Endothelial cell of umbilical vein (primary cell): ENCODE measurements at regions not wholly inside any gene's neighbourhood (a gene's known extent, or its start where the extent isn't known, plus 50 kb on each side); places are given as distances from the start of the nearest gene placed in this dataset.

Experiments
- BruUV-seq: library from RNA; stranded (reverse); fragments of 400-500 nt; replicated peaks from 2 replicates; lab custom pipeline; 2021; lab: Mats Ljungman, UMichigan
- CTCF ChIA-PET: fragments of 300-600, 350-600 bp; sonication (Branson Sonifier 250); formaldehyde crosslinking; loops from one replicate; lab custom pipeline; 2021; ENCODE audit warnings: antibody characterized with exemption, inconsistent platforms; lab: Charles Lee
- POLR2A ChIA-PET: fragments of 300-600, 350-600 bp; sonication (Branson Sonifier 250); formaldehyde crosslinking; loops from one replicate; lab custom pipeline; 2021; ENCODE audit warnings: antibody characterized with exemption, inconsistent platforms; lab: Charles Lee
- DNase-seq: peaks from one replicate; pipeline ENCODE4 v3.0.0-alpha.2; 2011; ENCODE audit warnings: low read depth, low spot score
- FAIRE-seq: peaks from 2 replicates; lab custom pipeline; 2011; peaks lifted over from hg19 to GRCh38; lab: Jason Lieb, UNC
- H2AFZ ChIP-seq: 2 replicates; pipeline ENCODE4 v1.6.0; 2012; ENCODE audit warnings: low read depth, low read length, control low read depth, inconsistent platforms
- H3K27ac ChIP-seq: 2 replicates; pipeline ENCODE4 v1.5.1; 2011; ENCODE audit warnings: low read depth, mild to moderate bottlenecking, control low read depth, low read length, moderate library complexity; ENCODE audit not compliant: insufficient read depth
- H3K27me3 ChIP-seq, 2 experiments: 2 replicates each; pipeline versions ENCODE4 v1.6.0 to v1.6.1; 2011; ENCODE audit warnings: low read length in 2 of 2, mixed read lengths in 1 of 2; ENCODE audit not compliant: control insufficient read depth in 2 of 2, insufficient read depth in 2 of 2
- H3K36me3 ChIP-seq, 2 experiments: 2 replicates in 1 of 2; 3 replicates in 1 of 2; pipeline ENCODE4 v1.5.1; 2011; ENCODE audit warnings: low read length in 2 of 2, mild to moderate bottlenecking in 1 of 2, moderate library complexity in 1 of 2; ENCODE audit not compliant: control insufficient read depth in 2 of 2, insufficient read depth in 2 of 2; ENCODE audit errors: extremely low read depth in 1 of 2
- H3K4me1 ChIP-seq: 3 replicates; pipeline ENCODE4 v1.5.1; 2011; ENCODE audit warnings: mild to moderate bottlenecking, low read length; ENCODE audit not compliant: control insufficient read depth, insufficient read depth; ENCODE audit errors: extremely low read depth
- H3K4me2 ChIP-seq: 2 replicates; pipeline ENCODE4 v1.6.1; 2011; ENCODE audit warnings: low read length, control low read depth, mixed read lengths; ENCODE audit not compliant: insufficient read depth
- H3K4me3 ChIP-seq, 3 experiments: fragments of 200-600 bp in 1 of 3; sonication (generic), shearing (Covaris generic) in 1 of 3; replicated peaks in 1 of 3; 2 replicates each; pipeline ENCODE4 v1.5.1; 2011 to 2016; ENCODE audit warnings: control low read depth in 3 of 3, low read length in 3 of 3, mild to moderate bottlenecking in 2 of 3, inconsistent platforms in 1 of 3, low read depth in 1 of 3, moderate library complexity in 1 of 3; ENCODE audit not compliant: insufficient read depth in 1 of 3
- H3K79me2 ChIP-seq: 2 replicates; pipeline ENCODE4 v1.6.0; 2012; ENCODE audit warnings: low read length, inconsistent platforms; ENCODE audit not compliant: control insufficient read depth, insufficient read depth
- H3K9ac ChIP-seq: replicated peaks from 2 replicates; pipeline ENCODE3; 2011; ENCODE audit warnings: low read length, control low read depth; ENCODE audit not compliant: insufficient read depth; ENCODE audit errors: extremely low read depth
- H3K9me1 ChIP-seq: replicated peaks from 3 replicates; pipeline ENCODE4 v1.6.0; 2011; ENCODE audit warnings: mild to moderate bottlenecking, low read length; ENCODE audit not compliant: control insufficient read depth, insufficient read depth; ENCODE audit errors: extremely low read depth
- H3K9me3 ChIP-seq: replicated peaks from 2 replicates; pipeline ENCODE4 v1.5.1; 2012; ENCODE audit warnings: low read length, inconsistent platforms; ENCODE audit not compliant: control insufficient read depth, insufficient read depth
- H4K20me1 ChIP-seq: replicated peaks from 2 replicates; pipeline ENCODE3; 2011; ENCODE audit warnings: mild to moderate bottlenecking, low read length; ENCODE audit not compliant: control insufficient read depth, insufficient read depth; ENCODE audit errors: extremely low read depth
- CTCF ChIP-seq, 2 donors: IDR thresholded peaks; 1 replicate in 1 of 2; 2 replicates in 1 of 2; pipeline ENCODE4 v1.5.1; 2011; ENCODE audit warnings: low read length in 2 of 2, mild to moderate bottlenecking in 2 of 2, moderate library complexity in 2 of 2, control low read depth in 1 of 2, inconsistent platforms in 1 of 2, low read depth in 1 of 2; ENCODE audit not compliant: insufficient read depth in 1 of 2; ENCODE audit errors: extremely low read depth in 1 of 2
- EZH2 ChIP-seq: IDR thresholded peaks from 2 replicates; pipeline ENCODE4 v1.6.1; 2012; ENCODE audit warnings: borderline replicate concordance, low read depth, mild to moderate bottlenecking, moderate library complexity, low read length, inconsistent platforms; ENCODE audit not compliant: severe bottlenecking
- FOS ChIP-seq: IDR thresholded peaks from 2 replicates; pipeline ENCODE4 v1.6.1; 2011; ENCODE audit warnings: mild to moderate bottlenecking, low read length, moderate library complexity, borderline replicate concordance; ENCODE audit not compliant: insufficient read depth
- GATA2 ChIP-seq: IDR thresholded peaks from 2 replicates; pipeline ENCODE4 v1.7.0; 2011; ENCODE audit warnings: low read depth, mild to moderate bottlenecking, moderate library complexity, mixed read lengths, low read length; ENCODE audit not compliant: insufficient read length, insufficient read depth
- JUN ChIP-seq: IDR thresholded peaks from 2 replicates; pipeline ENCODE4 v1.6.1; 2011; ENCODE audit warnings: borderline replicate concordance, low read depth; ENCODE audit not compliant: insufficient read length, insufficient read depth
- MAX ChIP-seq: IDR thresholded peaks from 2 replicates; pipeline ENCODE4 v1.6.1; 2011; ENCODE audit not compliant: insufficient read depth, insufficient read length
- MYC ChIP-seq: IDR thresholded peaks from one replicate; pipeline ENCODE4 v1.6.1; 2011; ENCODE audit warnings: mild to moderate bottlenecking, low read depth, low read length
- POLR2A ChIP-seq: IDR thresholded peaks from 2 replicates; pipeline ENCODE4 v1.6.1; 2012; ENCODE audit warnings: low read depth, mild to moderate bottlenecking, control low read depth, low read length
- dilution Hi-C: fragments of 300-500 bp; cut with MboI; formaldehyde crosslinking; loops from one replicate; pipeline ENCODE4 v1.15.0; 2019; ENCODE audit warnings: low sequenced_read_pairs; ENCODE audit not compliant: extremely low pct_ligation_motif_present
- intact Hi-C: fragments of 100-400 bp; cut with micrococcal nuclease; formaldehyde crosslinking; loops from one replicate; pipeline ENCODE4 v1.10.0; 2022

GRCh38 chr1:199177241-199177640 is 538.4 kb downstream of the PTPRC start:
- ChIA-PET CTCF (no interaction called here), POLR2A (no interaction called here)
- intact Hi-C loops, result no loop called here
- dilution Hi-C loops, result no loop called here
- Histone ChIP-seq H3K9ac (no peak overlapping the region), H3K9me1 (no peaks in the 10 kb centered on the region), H4K20me1 (no peaks in the 10 kb centered on the region), H3K27me3 (no peaks in the 10 kb centered on the region), H3K9me3 (no peaks in the 10 kb centered on the region), H3K4me2 (no peak overlapping the region), H3K79me2 (no peaks in the 10 kb centered on the region), H3K36me3 (no peaks in the 10 kb centered on the region), H3K4me3 (no peak overlapping the region), H3K4me1 (no peaks in the 10 kb centered on the region), H2AFZ (no peak overlapping the region), H3K27ac (no peak overlapping the region)
- TF ChIP-seq CTCF (IDR thresholded peaks at IDR 0.05; ENCODE audit: extremely low read depth in 1 of 2, insufficient read depth in 1 of 2, low read depth in 1 of 2, low read length in 2 of 2) (no peak), POLR2A (no peak), MAX (no peak), FOS (no peak), JUN (no peak), MYC (no peak), GATA2 (no peak), EZH2 (no peak)
- FAIRE-seq (no peak), DNase-seq (no peak)
- BruUV-seq, result no TSS peak
